22Rv1 (cell line): ENCODE measurements at regions not wholly inside any gene's neighbourhood (a gene's known extent, or its start where the extent isn't known, plus 50 kb on each side); places are given as distances from the start of the nearest gene placed in this dataset.

ENCODE experiments used
- ZFX ChIP-seq: fragments of 450-650 bp; IDR thresholded peaks from 2 replicates; pipeline ENCODE4 v1.6.1; 2017; ENCODE audit warnings: antibody characterized with exemption, borderline replicate concordance
- TF ChIP-seq, protein P1 (sequence below): fragments of 450-650 bp; IDR thresholded peaks from 2 replicates; pipeline ENCODE4 v1.5.1; 2017; ENCODE audit warnings: mild to moderate bottlenecking

DNA sequence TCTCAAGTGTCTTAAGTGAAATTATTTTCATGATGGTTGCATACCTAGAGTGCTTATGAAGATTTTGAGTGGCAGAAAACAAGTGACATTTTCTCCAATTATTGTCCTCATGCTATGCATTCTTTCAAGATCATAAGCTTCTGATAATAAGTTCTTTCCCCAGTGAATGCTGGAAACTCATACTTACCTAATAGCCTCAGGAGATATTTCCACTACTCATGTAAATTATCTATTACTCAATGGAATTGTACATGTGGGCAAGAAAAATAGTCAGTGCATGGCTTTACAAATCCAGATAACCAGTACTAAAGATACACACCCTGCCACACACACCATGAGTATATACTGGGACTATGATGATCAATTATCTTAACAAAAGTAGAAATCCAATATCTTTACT, 1219.4 kb upstream of the C9orf72 start:
- TF ChIP-seq, protein P1, sequence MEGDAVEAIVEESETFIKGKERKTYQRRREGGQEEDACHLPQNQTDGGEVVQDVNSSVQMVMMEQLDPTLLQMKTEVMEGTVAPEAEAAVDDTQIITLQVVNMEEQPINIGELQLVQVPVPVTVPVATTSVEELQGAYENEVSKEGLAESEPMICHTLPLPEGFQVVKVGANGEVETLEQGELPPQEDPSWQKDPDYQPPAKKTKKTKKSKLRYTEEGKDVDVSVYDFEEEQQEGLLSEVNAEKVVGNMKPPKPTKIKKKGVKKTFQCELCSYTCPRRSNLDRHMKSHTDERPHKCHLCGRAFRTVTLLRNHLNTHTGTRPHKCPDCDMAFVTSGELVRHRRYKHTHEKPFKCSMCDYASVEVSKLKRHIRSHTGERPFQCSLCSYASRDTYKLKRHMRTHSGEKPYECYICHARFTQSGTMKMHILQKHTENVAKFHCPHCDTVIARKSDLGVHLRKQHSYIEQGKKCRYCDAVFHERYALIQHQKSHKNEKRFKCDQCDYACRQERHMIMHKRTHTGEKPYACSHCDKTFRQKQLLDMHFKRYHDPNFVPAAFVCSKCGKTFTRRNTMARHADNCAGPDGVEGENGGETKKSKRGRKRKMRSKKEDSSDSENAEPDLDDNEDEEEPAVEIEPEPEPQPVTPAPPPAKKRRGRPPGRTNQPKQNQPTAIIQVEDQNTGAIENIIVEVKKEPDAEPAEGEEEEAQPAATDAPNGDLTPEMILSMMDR, result no peak
- TF ChIP-seq ZFX, result no peak
